Neural cell (in vitro differentiated cells): ENCODE measurements at regions not wholly inside any gene's neighbourhood (a gene's known extent, or its start where the extent isn't known, plus 50 kb on each side); places are given as distances from the start of the nearest gene placed in this dataset.

Experiments
- H2AFZ ChIP-seq: fragments of 200-600, 300-800 bp; sonication (generic), shearing (Covaris generic); 2 replicates; pipeline ENCODE4 v1.6.0; 2014; ENCODE audit warnings: low read depth, mild to moderate bottlenecking, antibody characterized with exemption, low read length, moderate library complexity
- H3F3A ChIP-seq: fragments of 200-600 bp; shearing (Covaris generic); 2 replicates; pipeline ENCODE4 v1.6.1; 2016; ENCODE audit warnings: mild to moderate bottlenecking, moderate library complexity, mixed read lengths, antibody characterized with exemption, low read length; ENCODE audit not compliant: insufficient read depth, poor library complexity, severe bottlenecking
- H3K27ac ChIP-seq: fragments of 200-600, 300-800 bp; sonication (generic), shearing (Covaris generic); 2 replicates; pipeline ENCODE4 v1.5.1; 2014; ENCODE audit warnings: mild to moderate bottlenecking, low read length, moderate library complexity
- H3K27me3 ChIP-seq: fragments of 300-800, 200-600 bp; sonication (generic), shearing (Covaris generic); 2 replicates; pipeline ENCODE4 v1.6.0; 2014; ENCODE audit warnings: mild to moderate bottlenecking, low read depth, low read length, moderate library complexity; ENCODE audit not compliant: insufficient read depth
- H3K36me3 ChIP-seq: fragments of 300-800, 200-600 bp; sonication (generic), shearing (Covaris generic); 2 replicates; pipeline ENCODE4 v1.5.1; 2014; ENCODE audit warnings: mild to moderate bottlenecking, antibody characterized with exemption, low read length, moderate library complexity; ENCODE audit not compliant: insufficient read depth
- H3K4me2 ChIP-seq: fragments of 300-800, 200-600 bp; sonication (generic), shearing (Covaris generic); 2 replicates; pipeline ENCODE4 v1.6.0; 2014; ENCODE audit warnings: mild to moderate bottlenecking, low read length
- H3K4me3 ChIP-seq: fragments of 300-800, 200-600 bp; sonication (generic), shearing (Covaris generic); 2 replicates; pipeline ENCODE4 v1.5.1; 2014; ENCODE audit warnings: mild to moderate bottlenecking, low read length, moderate library complexity
- H3K79me2 ChIP-seq: fragments of 200-600 bp; shearing (Covaris generic); replicated peaks from 2 replicates; pipeline ENCODE4 v1.6.0; 2014; ENCODE audit warnings: mild to moderate bottlenecking, low read length, moderate library complexity; ENCODE audit not compliant: insufficient read depth
- H3K9ac ChIP-seq: fragments of 300-800, 200-600 bp; sonication (generic), shearing (Covaris generic); 2 replicates; pipeline ENCODE4 v1.6.1; 2016; ENCODE audit warnings: mild to moderate bottlenecking, low read length, mixed read lengths
- H3K9me2 ChIP-seq: fragments of 200-600 bp; shearing (Covaris generic); 2 replicates; pipeline ENCODE4 v1.6.1; 2016; ENCODE audit warnings: mild to moderate bottlenecking, low read length, mixed read lengths; ENCODE audit not compliant: insufficient read depth
- H3K9me3 ChIP-seq: fragments of 200-600, 300-800 bp; sonication (generic), shearing (Covaris generic); 2 replicates; pipeline ENCODE4 v1.6.1; 2016; ENCODE audit warnings: mild to moderate bottlenecking, mixed run types, low read length, moderate library complexity, mixed read lengths
- H4K20me1 ChIP-seq: fragments of 200-600 bp; shearing (Covaris generic); 2 replicates; pipeline ENCODE4 v1.6.1; 2016; ENCODE audit warnings: mild to moderate bottlenecking, mixed run types; ENCODE audit not compliant: insufficient read depth
- CTCF ChIP-seq: fragments of 450-650 bp; IDR thresholded peaks from 2 replicates; pipeline ENCODE4 v1.5.1; 2014; ENCODE audit warnings: antibody characterized with exemption, mild to moderate bottlenecking, moderate library complexity; ENCODE audit not compliant: poor library complexity, severe bottlenecking
- EP300 ChIP-seq: fragments of 450-650 bp; conservative IDR thresholded peaks from 2 replicates; pipeline ENCODE4 v1.6.1; 2014; ENCODE audit warnings: antibody characterized with exemption, mild to moderate bottlenecking, moderate library complexity; ENCODE audit not compliant: poor library complexity, severe bottlenecking
- EZH2 ChIP-seq: fragments of 200-600, 300-800 bp; shearing (Covaris generic), sonication (generic); IDR thresholded peaks from 2 replicates; pipeline ENCODE4 v1.6.1; 2014; ENCODE audit warnings: antibody characterized with exemption, low read length, borderline replicate concordance, mild to moderate bottlenecking; ENCODE audit not compliant: insufficient read depth, poor library complexity, severe bottlenecking
- MXI1 ChIP-seq: fragments of 450-650 bp; conservative IDR thresholded peaks from 2 replicates; pipeline ENCODE4 v1.6.1; 2014; ENCODE audit warnings: antibody characterized with exemption, mild to moderate bottlenecking; ENCODE audit not compliant: poor library complexity, severe bottlenecking
- POLR2AphosphoS5 ChIP-seq: IDR thresholded peaks from 2 replicates; pipeline ENCODE4 v1.6.1; 2012
- RAD21 ChIP-seq: fragments of 450-650 bp; conservative IDR thresholded peaks from 2 replicates; pipeline ENCODE4 v1.6.1; 2014; ENCODE audit warnings: antibody characterized with exemption, mild to moderate bottlenecking, moderate library complexity
- REST ChIP-seq: IDR thresholded peaks from 2 replicates; pipeline ENCODE4 v1.6.1; 2012; ENCODE audit warnings: borderline replicate concordance
- SMC3 ChIP-seq: fragments of 450-650 bp; conservative IDR thresholded peaks from 2 replicates; pipeline ENCODE4 v1.6.1; 2014; ENCODE audit warnings: antibody characterized with exemption, mild to moderate bottlenecking, moderate library complexity; ENCODE audit not compliant: poor library complexity
- TAF1 ChIP-seq: IDR thresholded peaks from 2 replicates; pipeline ENCODE4 v1.6.1; 2012; ENCODE audit warnings: low read depth

GRCh38 chr11:44506375-44507016 lies 59.0 kb upstream of the CD82 start:
- no peak overlapping the region for H2AFZ ChIP-seq
- H3K4me3 ChIP-seq = no peak overlapping the region
- no peaks in the 10 kb centered on the region for H3K36me3 ChIP-seq
- H3K79me2 ChIP-seq = no peaks in the 10 kb centered on the region
- no peak overlapping the region for H3K4me2 ChIP-seq
- no peaks in the 10 kb centered on the region for H4K20me1 ChIP-seq
- no peaks in the 10 kb centered on the region for H3K9me3 ChIP-seq
- H3K27me3 ChIP-seq = no peaks in the 10 kb centered on the region
- H3F3A ChIP-seq = no peaks in the 10 kb centered on the region
- no peak overlapping the region for H3K27ac ChIP-seq
- no peaks in the 10 kb centered on the region for H3K9me2 ChIP-seq
- no peak overlapping the region for H3K9ac ChIP-seq
- no peak for TF ChIP-seq REST
- TF ChIP-seq CTCF = no peak
- TF ChIP-seq MXI1 = no peak
- TF ChIP-seq EZH2 = no peak
- no peak for TF ChIP-seq POLR2AphosphoS5
- no peak for TF ChIP-seq TAF1
- TF ChIP-seq RAD21 = no peak
- TF ChIP-seq EP300 = no peak
- no peak for TF ChIP-seq SMC3

GRCh38 chr11:44507491-44507890 lies 58.0 kb upstream of the CD82 start:
- H3K36me3 ChIP-seq = no peaks in the 10 kb centered on the region
- no peak overlapping the region for H3K4me2 ChIP-seq
- no peaks in the 10 kb centered on the region for H3K79me2 ChIP-seq
- H2AFZ ChIP-seq = no peak overlapping the region
- no peak for TF ChIP-seq SMC3
- TF ChIP-seq EZH2 = no peak
- no peak for TF ChIP-seq REST
- no peak for TF ChIP-seq RAD21
- TF ChIP-seq EP300 = no peak
- no peak for TF ChIP-seq POLR2AphosphoS5
- TF ChIP-seq TAF1 = no peak
- no peak for TF ChIP-seq MXI1
- TF ChIP-seq CTCF = no peak
- H3K9me2 ChIP-seq = no peaks in the 10 kb centered on the region
- H3K27ac ChIP-seq = no peak overlapping the region
- no peaks in the 10 kb centered on the region for H4K20me1 ChIP-seq
- H3K27me3 ChIP-seq = no peaks in the 10 kb centered on the region
- H3K9ac ChIP-seq = no peak overlapping the region
- no peaks in the 10 kb centered on the region for H3F3A ChIP-seq
- no peaks in the 10 kb centered on the region for H3K9me3 ChIP-seq
- H3K4me3 ChIP-seq = no peak overlapping the region
